Ovary (tissue), 3 donors: ENCODE measurements at regions not wholly inside any gene's neighbourhood (a gene's known extent, or its start where the extent isn't known, plus 50 kb on each side); places are given as distances from the start of the nearest gene placed in this dataset.

Experiments
- POLR2A ChIP-seq: fragments of 450-650 bp; IDR thresholded peaks from one replicate; pipeline ENCODE4 v1.6.1; 2017; ENCODE audit warnings: antibody characterized with exemption, mild to moderate bottlenecking, moderate library complexity
- TF ChIP-seq, protein P1 (sequence below), 3 donors: fragments of 450-650 bp in 2 of 3; fragments of 200-600 bp in 1 of 3; IDR thresholded peaks; one replicate each; pipeline versions ENCODE4 v1.5.1 to v1.8.0; 2016 to 2022; ENCODE audit warnings: antibody characterized with exemption in 3 of 3, mild to moderate bottlenecking in 1 of 3
- donor health status: DM: no; HTN: no; CAD: no.

DNA sequence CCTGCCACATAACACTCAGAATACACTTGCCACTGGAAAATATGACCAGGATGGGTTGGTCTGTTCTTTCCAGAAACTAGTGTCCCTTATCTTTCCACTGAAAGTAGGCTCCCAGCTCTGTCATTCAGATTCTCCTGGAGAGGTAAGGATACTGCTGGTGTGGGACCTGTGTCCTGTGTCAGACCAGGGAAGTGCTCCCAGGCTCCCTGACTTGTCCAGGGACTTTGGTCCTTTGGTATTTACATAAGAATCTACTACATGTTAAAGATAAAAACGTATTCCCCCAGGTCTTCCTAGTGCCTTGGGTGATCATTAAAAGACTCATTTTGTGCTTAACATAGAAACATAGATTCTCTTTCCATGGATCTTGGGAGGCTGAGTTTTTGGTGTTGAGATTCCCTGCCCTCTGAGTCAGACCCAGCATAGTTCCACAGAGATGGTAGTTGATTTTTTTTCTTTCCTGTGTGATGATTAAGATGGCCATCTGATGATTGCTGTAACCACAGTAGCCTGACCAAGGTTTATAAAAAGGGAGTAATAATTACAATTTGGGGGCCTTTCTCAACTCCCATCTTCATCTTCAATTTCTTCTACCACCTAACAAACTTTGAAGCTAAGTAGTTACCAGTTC, 159.8 kb upstream of the JADE1 start:
- TF ChIP-seq POLR2A, result no peak
- TF ChIP-seq, protein P1, sequence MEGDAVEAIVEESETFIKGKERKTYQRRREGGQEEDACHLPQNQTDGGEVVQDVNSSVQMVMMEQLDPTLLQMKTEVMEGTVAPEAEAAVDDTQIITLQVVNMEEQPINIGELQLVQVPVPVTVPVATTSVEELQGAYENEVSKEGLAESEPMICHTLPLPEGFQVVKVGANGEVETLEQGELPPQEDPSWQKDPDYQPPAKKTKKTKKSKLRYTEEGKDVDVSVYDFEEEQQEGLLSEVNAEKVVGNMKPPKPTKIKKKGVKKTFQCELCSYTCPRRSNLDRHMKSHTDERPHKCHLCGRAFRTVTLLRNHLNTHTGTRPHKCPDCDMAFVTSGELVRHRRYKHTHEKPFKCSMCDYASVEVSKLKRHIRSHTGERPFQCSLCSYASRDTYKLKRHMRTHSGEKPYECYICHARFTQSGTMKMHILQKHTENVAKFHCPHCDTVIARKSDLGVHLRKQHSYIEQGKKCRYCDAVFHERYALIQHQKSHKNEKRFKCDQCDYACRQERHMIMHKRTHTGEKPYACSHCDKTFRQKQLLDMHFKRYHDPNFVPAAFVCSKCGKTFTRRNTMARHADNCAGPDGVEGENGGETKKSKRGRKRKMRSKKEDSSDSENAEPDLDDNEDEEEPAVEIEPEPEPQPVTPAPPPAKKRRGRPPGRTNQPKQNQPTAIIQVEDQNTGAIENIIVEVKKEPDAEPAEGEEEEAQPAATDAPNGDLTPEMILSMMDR (IDR thresholded peaks at IDR 0.05), result no peak
